ENCODE measurements at regions not wholly inside any gene's neighbourhood (a gene's known extent, or its start where the extent isn't known, plus 50 kb on each side); places are given as distances from the start of the nearest gene placed in this dataset.

- no peak for TF ChIP-seq CTCF (IDR thresholded peaks at IDR 0.05; ENCODE audit: poor library complexity, severe bottlenecking)
- TF ChIP-seq POLR2AphosphoS5 (IDR thresholded peaks at IDR 0.05), result no peak
- no peak for TF ChIP-seq RAD21 (conservative IDR thresholded peaks at IDR 0.05)
- TF ChIP-seq EZH2 (IDR thresholded peaks at IDR 0.05; ENCODE audit: borderline replicate concordance, insufficient read depth, low read length, poor library complexity, severe bottlenecking), result no peak
- TF ChIP-seq REST (IDR thresholded peaks at IDR 0.05; ENCODE audit: borderline replicate concordance), result no peak
- no peak for TF ChIP-seq EP300 (conservative IDR thresholded peaks at IDR 0.05; ENCODE audit: poor library complexity, severe bottlenecking)
- TF ChIP-seq TAF1 (IDR thresholded peaks at IDR 0.05; ENCODE audit: low read depth), result no peak
- TF ChIP-seq MXI1 (conservative IDR thresholded peaks at IDR 0.05; ENCODE audit: poor library complexity, severe bottlenecking), result no peak
Measured at GRCh38 chr13:33583398-33583797, 234.6 kb upstream of the RFC3 start.
